Uterus (tissue), 2 donors: ENCODE measurements at regions not wholly inside any gene's neighbourhood (a gene's known extent, or its start where the extent isn't known, plus 50 kb on each side); places are given as distances from the start of the nearest gene placed in this dataset.

Source experiments
- POLR2A ChIP-seq, 2 donors: fragments of 450-650 bp; IDR thresholded peaks; one replicate each; pipeline ENCODE4 v1.6.1; 2016; ENCODE audit warnings: antibody characterized with exemption in 2 of 2, mild to moderate bottlenecking in 1 of 2, moderate library complexity in 1 of 2
- TF ChIP-seq, protein P1 (sequence below), 4 experiments: fragments of 200-600 bp in 2 of 4; fragments of 450-650 bp in 2 of 4; sonication (generic) in 2 of 4; IDR thresholded peaks; one replicate each; pipeline ENCODE4 v1.5.1; 2016 to 2019; ENCODE audit warnings: antibody characterized with exemption in 4 of 4, mild to moderate bottlenecking in 2 of 4, moderate library complexity in 1 of 4

DNA sequence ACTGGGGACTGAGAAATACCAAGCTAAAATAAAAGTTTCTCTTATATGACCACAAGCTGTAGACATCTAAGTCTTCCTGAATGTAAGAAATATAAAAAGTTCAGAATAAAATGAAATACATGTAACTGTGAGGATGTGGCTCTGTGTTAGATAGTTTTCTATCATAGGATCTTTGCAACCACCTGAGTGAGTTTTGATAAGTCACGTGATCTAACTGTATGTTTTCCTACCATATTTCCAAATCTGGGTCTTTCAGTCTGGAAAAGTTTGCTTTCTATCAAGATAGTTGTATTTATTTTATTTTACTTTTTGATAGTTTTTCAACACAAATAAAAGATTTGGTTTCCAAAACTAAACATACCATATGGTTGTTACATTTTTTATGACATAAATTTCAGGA lies 1905.8 kb upstream of the ACO1 start:
- TF ChIP-seq, protein P1, sequence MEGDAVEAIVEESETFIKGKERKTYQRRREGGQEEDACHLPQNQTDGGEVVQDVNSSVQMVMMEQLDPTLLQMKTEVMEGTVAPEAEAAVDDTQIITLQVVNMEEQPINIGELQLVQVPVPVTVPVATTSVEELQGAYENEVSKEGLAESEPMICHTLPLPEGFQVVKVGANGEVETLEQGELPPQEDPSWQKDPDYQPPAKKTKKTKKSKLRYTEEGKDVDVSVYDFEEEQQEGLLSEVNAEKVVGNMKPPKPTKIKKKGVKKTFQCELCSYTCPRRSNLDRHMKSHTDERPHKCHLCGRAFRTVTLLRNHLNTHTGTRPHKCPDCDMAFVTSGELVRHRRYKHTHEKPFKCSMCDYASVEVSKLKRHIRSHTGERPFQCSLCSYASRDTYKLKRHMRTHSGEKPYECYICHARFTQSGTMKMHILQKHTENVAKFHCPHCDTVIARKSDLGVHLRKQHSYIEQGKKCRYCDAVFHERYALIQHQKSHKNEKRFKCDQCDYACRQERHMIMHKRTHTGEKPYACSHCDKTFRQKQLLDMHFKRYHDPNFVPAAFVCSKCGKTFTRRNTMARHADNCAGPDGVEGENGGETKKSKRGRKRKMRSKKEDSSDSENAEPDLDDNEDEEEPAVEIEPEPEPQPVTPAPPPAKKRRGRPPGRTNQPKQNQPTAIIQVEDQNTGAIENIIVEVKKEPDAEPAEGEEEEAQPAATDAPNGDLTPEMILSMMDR (IDR thresholded peaks at IDR 0.05), result no peak
- TF ChIP-seq POLR2A (IDR thresholded peaks at IDR 0.05), result no peak
